Activated gamma-delta T cell treated with anti-CD3 and anti-CD28 coated beads, Interleukin-2, amount 50 U/mL, for 16 hours (primary cell): ENCODE measurements at regions not wholly inside any gene's neighbourhood (a gene's known extent, or its start where the extent isn't known, plus 50 kb on each side); places are given as distances from the start of the nearest gene placed in this dataset.

ENCODE experiments used
- DNase-seq: peaks from one replicate; pipeline ENCODE4 v3.0.0-alpha.2; 2020; ENCODE audit warnings: low read depth

GRCh38 chr6:165082636-165083035 lies 226.8 kb downstream of the C6orf118 start:
- DNase-seq, result no peak

- DNase-seq, result no peak
These were observed 227.4 kb downstream of the C6orf118 start for GRCh38 chr6:165081944-165082532.

GRCh38 chr6:165077876-165078275 lies 231.5 kb downstream of the C6orf118 start:
- no peak for DNase-seq

GRCh38 chr6:165071906-165072305 lies 237.5 kb downstream of the C6orf118 start:
- no peak for DNase-seq

GRCh38 chr6:165060720-165061119 lies 248.7 kb downstream of the C6orf118 start:
- no peak for DNase-seq

- DNase-seq, result no peak
These were observed 250.4 kb downstream of the C6orf118 start for GRCh38 chr6:165059032-165059431.

GRCh38 chr6:165056292-165056691 lies 253.1 kb downstream of the C6orf118 start:
- DNase-seq, result no peak

DNA sequence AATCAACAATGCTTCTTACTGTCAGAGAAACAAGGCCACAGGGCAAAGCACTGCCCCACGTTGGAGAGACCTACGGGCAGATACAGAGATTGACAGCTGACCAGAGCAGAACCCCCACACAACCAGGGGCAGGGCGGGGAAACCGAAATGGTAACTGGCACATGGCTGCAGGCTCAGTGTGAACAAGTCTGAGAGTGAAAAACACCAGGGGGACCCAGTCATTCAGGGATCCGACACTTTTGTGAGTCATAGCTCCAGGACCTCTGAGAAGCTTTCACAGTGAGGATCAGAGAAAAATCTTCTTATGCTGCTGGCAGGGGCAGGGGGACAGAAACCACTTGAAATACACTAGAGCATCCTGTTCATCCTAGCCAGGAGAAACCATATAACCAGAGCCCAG lies 254.2 kb downstream of the C6orf118 start:
- DNase-seq, result no peak

DNA sequence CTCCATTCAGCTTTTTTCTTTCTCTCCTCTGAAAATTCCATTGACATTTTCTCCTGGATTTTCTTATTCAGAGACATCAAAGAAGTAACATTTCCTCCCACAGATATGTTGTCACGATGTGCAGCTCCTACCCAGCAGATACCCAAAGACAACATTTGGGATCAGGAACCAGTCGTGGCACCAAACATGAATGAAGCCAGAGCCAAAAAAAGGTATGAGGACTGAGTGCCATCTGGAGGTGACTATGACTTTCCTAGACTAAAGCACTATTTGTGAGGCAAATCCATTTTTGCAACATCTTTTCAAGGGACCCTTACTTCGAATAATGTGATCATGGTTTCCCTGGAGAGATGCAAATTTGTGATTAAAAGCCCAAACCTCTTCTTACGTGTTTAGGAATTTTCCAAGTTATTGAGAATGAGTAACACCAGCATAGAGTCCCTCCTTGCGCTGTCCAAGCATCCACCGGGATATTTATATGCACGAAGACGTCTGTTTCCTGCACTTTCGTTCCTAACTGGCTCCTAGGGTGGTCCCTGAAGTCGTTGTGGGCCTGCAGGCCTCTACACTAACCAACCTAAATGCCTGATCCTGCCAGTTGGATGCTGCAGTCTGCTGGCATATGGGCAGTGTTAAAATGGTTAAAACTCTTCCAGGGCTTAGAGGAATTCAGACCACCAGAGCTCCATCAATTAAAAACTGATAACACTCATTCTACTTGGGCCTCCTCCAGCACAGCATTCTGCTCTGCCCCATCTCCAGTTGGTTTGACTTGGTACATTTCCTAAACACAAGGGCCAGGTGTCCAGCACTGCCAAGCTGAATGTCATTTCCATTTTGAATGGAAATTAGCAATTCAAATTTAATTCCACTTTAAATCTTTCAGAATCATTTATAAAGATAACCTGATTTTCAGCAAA lies 256.6 kb downstream of the C6orf118 start:
- DNase-seq, result no peak

DNA sequence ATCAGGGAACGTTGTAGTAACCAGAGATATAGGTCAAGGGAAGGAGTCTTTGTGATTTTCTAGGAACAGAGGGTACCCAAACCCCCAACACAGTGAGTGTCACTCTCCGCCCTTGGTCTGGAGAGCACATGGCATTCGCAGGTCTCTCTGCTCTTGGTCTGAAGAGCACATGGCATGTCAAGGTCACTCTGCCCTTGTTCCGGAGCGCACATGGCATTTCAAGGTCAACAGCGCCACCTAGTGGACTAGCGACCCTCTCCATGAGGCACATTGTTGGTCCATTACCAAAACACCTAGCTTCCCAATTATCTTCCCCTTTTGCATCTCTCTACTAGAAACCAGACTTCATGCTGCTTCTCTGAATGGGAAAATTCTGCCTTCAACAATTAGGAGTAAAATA lies 260.0 kb downstream of the C6orf118 start:
- DNase-seq, result no peak

GRCh38 chr6:165047952-165048351 lies 261.5 kb downstream of the C6orf118 start:
- no peak for DNase-seq

DNA sequence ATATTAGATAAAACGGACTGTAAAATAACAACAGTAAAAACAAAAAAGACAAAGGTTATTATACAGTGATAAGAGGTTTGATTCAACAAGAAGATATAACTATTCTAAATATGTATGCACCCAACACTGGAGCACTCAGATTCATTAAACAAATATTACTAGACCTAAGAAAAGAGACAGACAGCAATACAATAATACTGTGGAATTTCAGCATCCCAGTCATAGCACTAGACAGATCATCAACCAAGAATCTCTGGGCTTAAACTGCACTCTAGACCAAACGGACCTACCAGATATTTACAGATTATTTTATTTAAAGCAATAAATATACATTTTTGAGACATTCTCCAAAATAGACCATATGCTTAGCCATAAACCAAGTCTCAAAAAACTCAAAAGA lies 263.8 kb downstream of the C6orf118 start:
- DNase-seq, result no peak

DNA sequence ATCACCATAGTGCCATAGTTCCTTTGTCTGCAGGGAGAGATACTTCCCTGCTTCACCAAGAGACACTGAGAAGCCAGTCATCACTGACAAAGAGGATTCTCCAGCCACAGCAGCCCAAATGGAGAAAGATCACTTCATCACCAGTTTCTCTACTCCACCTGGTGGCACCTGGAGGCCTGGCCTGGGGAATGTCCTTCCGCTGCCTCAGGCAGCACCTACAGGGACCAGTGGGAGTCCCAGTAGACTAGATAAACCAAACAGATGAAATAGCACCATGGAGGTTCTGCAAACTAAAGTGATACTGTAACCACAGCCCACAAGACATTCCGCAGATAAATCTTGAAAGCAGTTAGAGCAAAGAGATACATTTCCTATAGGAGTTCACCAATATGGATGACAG lies 266.5 kb downstream of the C6orf118 start:
- DNase-seq, result no peak

DNA sequence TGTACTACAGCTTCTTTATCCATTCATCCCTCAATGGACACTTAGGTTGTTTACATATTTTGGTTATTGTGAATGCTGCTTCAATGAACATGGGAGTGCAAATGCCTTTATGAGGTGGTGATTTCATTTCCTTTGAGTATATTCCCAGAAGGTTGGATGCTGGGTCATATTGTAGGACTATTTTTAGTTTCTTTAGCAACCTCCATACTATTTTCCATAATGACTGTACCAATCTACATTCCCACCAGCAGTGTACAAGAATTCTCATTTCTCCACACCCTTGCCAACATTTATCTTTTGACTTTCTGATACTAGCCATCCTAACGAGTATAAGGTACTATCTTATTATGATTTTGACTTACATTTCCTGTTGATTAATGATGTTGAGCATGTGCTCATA lies 269.0 kb downstream of the C6orf118 start:
- no peak for DNase-seq

- no peak for DNase-seq
These were observed 275.1 kb downstream of the C6orf118 start for GRCh38 chr6:165034271-165034741.

DNA sequence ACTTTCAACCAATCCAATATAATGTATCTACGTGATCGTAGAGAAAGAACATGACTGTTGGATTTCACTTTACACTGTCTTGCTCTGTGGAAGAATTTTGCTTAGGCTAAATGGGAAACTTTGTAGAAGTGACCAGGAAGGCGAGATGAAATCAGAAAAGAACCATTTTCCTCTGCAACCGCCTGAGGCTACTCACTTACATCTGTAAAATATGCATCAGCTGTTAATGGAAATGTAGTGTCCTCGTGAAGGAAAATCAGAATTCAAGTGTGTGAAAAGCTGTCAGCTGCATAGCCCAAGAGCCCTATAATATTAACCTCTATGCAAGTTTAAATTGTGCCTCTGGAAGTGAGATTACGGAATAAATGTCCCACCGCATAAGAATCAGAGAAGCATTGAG lies 277.9 kb downstream of the C6orf118 start:
- DNase-seq, result no peak

DNA sequence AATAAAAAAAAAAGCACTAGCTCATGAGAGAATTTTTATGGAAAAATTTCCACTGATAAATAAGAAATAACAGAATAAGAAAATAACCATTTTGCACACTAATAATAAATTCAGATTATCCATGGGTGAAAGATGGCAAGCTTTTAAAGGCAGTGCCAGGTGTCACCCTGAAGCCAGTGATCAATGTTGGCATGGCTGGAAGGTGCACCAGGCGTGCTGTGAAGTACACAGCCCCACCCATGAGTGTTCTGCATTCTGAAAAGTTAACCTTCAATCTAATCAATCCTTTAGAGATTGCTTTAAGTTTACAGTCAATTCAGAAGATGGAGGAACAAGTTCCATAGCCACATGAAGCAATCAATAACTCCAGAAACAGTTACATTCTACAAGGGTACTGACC lies 284.4 kb downstream of the C6orf118 start:
- DNase-seq, result no peak

DNA sequence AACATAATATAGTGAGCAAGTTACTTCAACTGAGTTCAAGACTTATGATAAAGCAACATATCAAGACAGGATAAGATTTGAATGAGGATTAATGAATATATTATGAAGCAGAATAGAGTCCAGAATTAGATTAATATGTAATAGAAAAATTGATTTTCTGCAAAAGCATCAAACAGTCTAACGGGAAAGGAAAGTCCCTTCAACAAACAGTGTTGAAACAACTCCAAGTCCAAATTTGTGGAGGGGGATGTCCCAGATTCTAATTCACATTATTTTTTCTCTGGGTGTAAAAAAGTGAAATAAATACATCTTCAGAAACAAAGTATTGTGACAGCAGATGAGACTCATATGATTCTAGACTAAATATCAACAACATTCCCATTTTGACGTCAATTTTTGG lies 289.7 kb downstream of the C6orf118 start:
- DNase-seq, result no peak

DNA sequence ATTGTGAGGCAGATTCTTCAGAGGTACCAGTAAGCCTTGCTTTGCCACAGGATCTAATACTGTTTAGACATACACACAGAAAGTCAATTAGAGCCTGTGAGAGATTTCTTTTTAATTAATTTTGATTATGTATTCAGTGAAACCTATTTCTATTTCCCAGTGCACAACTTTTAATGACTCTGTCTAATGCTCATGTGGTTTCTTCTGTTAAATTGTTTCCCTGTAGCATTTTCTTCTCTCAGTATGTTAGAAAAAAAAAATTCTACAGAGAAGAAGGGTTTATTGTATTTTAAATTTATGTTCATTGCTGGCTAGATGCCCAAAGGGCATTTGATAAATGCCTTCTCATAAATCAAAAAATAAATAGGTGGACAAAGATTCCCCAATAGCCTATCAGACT lies 293.7 kb downstream of the C6orf118 start:
- DNase-seq, result no peak

GRCh38 chr6:165013701-165014100 lies 295.7 kb downstream of the C6orf118 start:
- DNase-seq, result no peak

DNA sequence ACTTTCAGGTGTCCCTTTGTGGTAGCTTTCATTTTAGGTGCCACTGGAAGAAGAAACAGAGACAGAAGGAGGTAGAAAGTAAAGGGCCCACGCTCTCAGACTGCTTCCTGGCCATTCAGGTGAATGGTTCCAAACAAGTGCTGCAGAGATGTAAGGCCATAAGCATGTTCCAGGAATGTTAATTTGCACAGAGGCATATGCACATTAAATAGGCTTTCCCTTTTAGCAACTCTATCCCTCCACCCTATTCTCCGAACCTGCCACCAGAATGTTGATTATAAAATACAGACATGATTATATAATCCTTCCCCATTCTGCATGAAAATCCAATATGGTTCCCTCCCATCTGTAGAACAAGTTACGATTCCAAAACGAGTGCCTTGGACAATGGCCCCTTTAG lies 297.2 kb downstream of the C6orf118 start:
- DNase-seq, result no peak

DNA sequence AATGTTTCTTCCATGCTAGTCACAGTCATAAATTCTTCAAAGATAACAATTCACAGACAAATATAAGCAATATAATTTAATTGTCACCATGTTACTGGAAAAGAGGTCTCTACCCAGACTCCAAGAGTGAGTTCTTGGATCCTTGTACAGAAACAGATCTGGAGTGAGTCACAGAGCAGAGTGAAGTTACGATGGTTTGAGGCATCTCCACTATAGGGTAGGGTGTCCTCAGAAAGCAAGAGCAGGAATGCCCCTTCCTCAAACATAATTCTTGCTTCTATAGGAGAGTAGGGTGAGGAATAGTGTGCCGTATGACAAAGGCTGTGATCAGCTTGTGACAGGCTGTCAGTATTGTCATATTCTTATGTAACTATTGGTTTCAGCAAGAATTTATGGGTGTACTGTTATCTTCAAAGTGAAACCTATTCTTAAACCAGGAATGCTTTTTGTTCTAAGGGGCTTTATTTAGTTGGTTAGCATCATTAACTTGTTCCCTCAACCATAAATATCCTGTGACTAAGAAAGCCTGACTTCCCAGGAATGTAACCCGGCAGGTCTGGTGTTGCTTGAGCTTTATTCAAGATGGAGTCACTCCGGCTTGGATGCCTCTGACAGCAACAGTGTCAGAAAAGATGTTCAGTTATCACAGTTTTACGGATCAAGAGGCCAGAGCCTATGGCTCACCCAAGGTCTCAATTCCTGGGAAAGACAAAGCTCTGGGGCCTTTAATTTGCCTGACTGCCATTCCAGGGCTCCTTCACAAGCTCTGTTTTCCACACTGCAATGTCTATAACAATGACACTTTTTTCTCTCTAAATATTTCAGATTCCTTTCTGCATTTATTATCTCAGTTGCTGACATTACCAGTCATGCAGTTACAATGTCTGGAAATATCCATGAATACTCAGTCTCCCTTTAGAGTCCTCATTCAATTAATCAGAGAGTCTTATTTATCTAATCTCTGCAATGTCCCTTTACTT lies 298.6 kb downstream of the C6orf118 start:
- no peak for DNase-seq
